OCI-LY1 (cell line): ENCODE measurements at regions not wholly inside any gene's neighbourhood (a gene's known extent, or its start where the extent isn't known, plus 50 kb on each side); places are given as distances from the start of the nearest gene placed in this dataset.
A peak's percentile ranks its signal among the peaks of the same experiment; 100 is the strongest.

Experiments used
- H2AFZ ChIP-seq: fragments of 200-600 bp; sonication (generic), shearing (Covaris generic); 2 replicates; pipeline ENCODE4 v1.6.0; 2014; ENCODE audit warnings: antibody characterized with exemption, mild to moderate bottlenecking, low read length
- H3F3A ChIP-seq: fragments of 200-600 bp; sonication (generic), shearing (Covaris generic); 2 replicates; pipeline ENCODE4 v1.6.0; 2014; ENCODE audit warnings: mild to moderate bottlenecking, antibody characterized with exemption, low read length, moderate library complexity; ENCODE audit not compliant: insufficient read depth
- H3K27ac ChIP-seq: fragments of 200-600 bp; sonication (generic); 2 replicates; pipeline ENCODE4 v1.5.1; 2014; ENCODE audit warnings: low read length, mixed run types, mild to moderate bottlenecking, low read depth; ENCODE audit not compliant: poor library complexity, severe bottlenecking
- H3K27me3 ChIP-seq: fragments of 200-600 bp; sonication (generic); 2 replicates; pipeline ENCODE4 v1.6.0; 2014; ENCODE audit warnings: antibody characterized with exemption, mild to moderate bottlenecking, low read length, moderate library complexity; ENCODE audit not compliant: insufficient read depth
- H3K36me3 ChIP-seq: fragments of 200-600 bp; sonication (generic); 2 replicates; pipeline ENCODE4 v1.6.1; 2014; ENCODE audit warnings: mild to moderate bottlenecking, antibody characterized with exemption, low read length, moderate library complexity, mixed read lengths; ENCODE audit not compliant: insufficient read depth
- H3K4me1 ChIP-seq: fragments of 200-600 bp; sonication (generic); 2 replicates; pipeline ENCODE4 v1.5.1; 2014; ENCODE audit warnings: mild to moderate bottlenecking, low read length, moderate library complexity; ENCODE audit not compliant: insufficient read depth, severe bottlenecking
- H3K4me2 ChIP-seq: fragments of 200-600 bp; sonication (generic), shearing (Covaris generic); 2 replicates; pipeline ENCODE4 v1.6.1; 2014; ENCODE audit warnings: low read length
- H3K4me3 ChIP-seq: fragments of 200-600 bp; sonication (generic); 2 replicates; pipeline ENCODE4 v1.5.1; 2014; ENCODE audit warnings: low read length, low read depth, mild to moderate bottlenecking, mixed read lengths; ENCODE audit not compliant: poor library complexity, severe bottlenecking
- H3K79me2 ChIP-seq: fragments of 200-600 bp; shearing (Covaris generic); 2 replicates; pipeline ENCODE4 v1.6.1; 2016; ENCODE audit warnings: mixed run types, low read length, mixed read lengths; ENCODE audit not compliant: insufficient read depth
- H3K9ac ChIP-seq: fragments of 200-600 bp; sonication (generic), shearing (Covaris generic); 2 replicates; pipeline ENCODE4 v1.6.1; 2014; ENCODE audit warnings: mild to moderate bottlenecking, low read length, mixed read lengths
- H3K9me2 ChIP-seq: fragments of 200-600 bp; sonication (generic), shearing (Covaris generic); 2 replicates; pipeline ENCODE4 v1.6.1; 2014; ENCODE audit warnings: low read depth, mild to moderate bottlenecking, low read length, mixed read lengths
- H3K9me3 ChIP-seq: fragments of 200-600 bp; shearing (Covaris generic); 2 replicates; pipeline ENCODE4 v1.6.1; 2014; ENCODE audit warnings: low read length, mixed read lengths
- H4K20me1 ChIP-seq: fragments of 200-600 bp; sonication (generic), shearing (Covaris generic); 2 replicates; pipeline ENCODE4 v1.6.0; 2016; ENCODE audit warnings: mild to moderate bottlenecking, low read length; ENCODE audit not compliant: insufficient read depth
- EZH2 ChIP-seq: fragments of 200-600 bp; sonication (generic), shearing (Covaris generic); IDR thresholded peaks from 2 replicates; pipeline ENCODE4 v1.8.0; 2017; ENCODE audit warnings: borderline replicate concordance, mixed run types, mild to moderate bottlenecking, antibody characterized with exemption, low read length, moderate library complexity, mixed read lengths
- TF ChIP-seq, protein P1 (sequence below): fragments of 200-600 bp; sonication (generic), shearing (Covaris generic); IDR thresholded peaks from 2 replicates; pipeline ENCODE4 v1.5.1; 2017; ENCODE audit warnings: mild to moderate bottlenecking, antibody characterized with exemption, low read length, moderate library complexity, mixed read lengths

DNA sequence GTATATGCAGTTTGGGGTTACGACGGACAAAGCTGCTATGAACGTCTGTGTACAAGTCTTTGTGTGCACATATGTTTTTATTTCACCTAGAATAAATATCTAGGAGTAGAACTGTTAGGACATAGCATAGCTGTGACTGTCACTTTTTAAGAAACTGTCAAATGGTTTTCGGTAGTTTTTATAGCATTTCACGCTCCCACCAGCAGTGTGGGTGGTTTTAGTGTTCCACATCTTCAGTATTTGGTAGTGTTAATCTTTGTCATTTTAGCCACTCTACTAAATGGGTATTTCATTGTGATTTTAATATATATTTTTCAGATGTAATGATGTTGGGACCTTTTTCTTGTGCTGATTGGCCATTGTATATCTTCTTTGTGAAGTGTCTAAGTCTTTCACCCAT is 109.1 kb upstream of the BCAT1 start:
- Histone ChIP-seq H3K79me2 (peaks cover 100% of the 10 kb centered on the region), H3K4me3 (peak overlapping the region; percentile 84), H3K27ac (peak overlapping the region; percentile 99)

DNA sequence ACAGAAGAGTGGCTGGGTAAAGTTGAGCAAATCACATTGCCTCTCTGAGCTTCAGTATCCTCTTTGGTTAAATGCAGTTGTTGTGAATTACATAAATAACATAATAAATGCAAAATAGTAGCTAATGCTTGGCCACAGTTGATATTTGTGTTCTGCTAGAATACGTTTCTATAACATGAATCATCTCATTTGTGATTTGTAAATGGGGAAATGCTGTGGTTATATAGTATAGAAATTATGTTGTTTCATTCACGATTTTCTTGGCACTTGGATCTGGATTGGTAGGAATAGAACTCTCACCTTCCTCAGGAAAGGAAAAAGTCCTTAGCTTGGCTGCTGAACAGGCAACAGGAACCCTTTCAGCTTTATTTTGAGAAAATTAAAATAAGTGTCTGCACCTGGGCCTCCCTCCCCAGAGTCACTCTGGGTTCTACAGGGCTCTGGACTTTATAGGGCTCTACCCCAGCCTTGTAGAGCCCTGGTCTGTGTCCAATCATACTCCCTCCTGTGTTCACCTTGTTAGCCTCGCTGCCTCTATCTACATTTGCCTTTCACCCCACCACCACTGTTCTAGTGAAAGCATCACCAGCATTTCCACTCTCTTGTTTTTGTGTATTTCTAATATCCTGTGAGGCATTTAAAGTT is 107.7 kb upstream of the BCAT1 start:
- Histone ChIP-seq H3K4me3 (peak overlapping the region; percentile 84), H3K9me2 (no peaks in the 10 kb centered on the region), H3K27ac (peak overlapping the region; percentile 99), H4K20me1 (no peaks in the 10 kb centered on the region), H3K36me3 (peaks cover 73% of the 10 kb centered on the region), H3K9me3 (no peaks in the 10 kb centered on the region), H2AFZ (no peak overlapping the region), H3K4me2 (peak overlapping the region; percentile 93), H3K9ac (peak overlapping the region; percentile 94), H3K4me1 (peaks cover 64% of the 10 kb centered on the region), H3F3A (no peaks in the 10 kb centered on the region), H3K27me3 (no peaks in the 10 kb centered on the region), H3K79me2 (peaks cover 91% of the 10 kb centered on the region)
- TF ChIP-seq, protein P1, sequence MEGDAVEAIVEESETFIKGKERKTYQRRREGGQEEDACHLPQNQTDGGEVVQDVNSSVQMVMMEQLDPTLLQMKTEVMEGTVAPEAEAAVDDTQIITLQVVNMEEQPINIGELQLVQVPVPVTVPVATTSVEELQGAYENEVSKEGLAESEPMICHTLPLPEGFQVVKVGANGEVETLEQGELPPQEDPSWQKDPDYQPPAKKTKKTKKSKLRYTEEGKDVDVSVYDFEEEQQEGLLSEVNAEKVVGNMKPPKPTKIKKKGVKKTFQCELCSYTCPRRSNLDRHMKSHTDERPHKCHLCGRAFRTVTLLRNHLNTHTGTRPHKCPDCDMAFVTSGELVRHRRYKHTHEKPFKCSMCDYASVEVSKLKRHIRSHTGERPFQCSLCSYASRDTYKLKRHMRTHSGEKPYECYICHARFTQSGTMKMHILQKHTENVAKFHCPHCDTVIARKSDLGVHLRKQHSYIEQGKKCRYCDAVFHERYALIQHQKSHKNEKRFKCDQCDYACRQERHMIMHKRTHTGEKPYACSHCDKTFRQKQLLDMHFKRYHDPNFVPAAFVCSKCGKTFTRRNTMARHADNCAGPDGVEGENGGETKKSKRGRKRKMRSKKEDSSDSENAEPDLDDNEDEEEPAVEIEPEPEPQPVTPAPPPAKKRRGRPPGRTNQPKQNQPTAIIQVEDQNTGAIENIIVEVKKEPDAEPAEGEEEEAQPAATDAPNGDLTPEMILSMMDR = no peak
- no peak for TF ChIP-seq EZH2

More for the DNA sequence above, 109.1 kb upstream of the BCAT1 start:
- Histone ChIP-seq H3K4me2 (peak overlapping the region; percentile 93), H3K4me1 (peaks cover 71% of the 10 kb centered on the region), H4K20me1 (no peaks in the 10 kb centered on the region), H3K27me3 (no peaks in the 10 kb centered on the region), H3K36me3 (peaks cover 88% of the 10 kb centered on the region), H3K9ac (peak overlapping the region; percentile 94), H2AFZ (no peak overlapping the region), H3K9me3 (no peaks in the 10 kb centered on the region), H3K9me2 (no peaks in the 10 kb centered on the region), H3F3A (no peaks in the 10 kb centered on the region)
- TF ChIP-seq, protein P1 = no peak
- no peak for TF ChIP-seq EZH2

DNA sequence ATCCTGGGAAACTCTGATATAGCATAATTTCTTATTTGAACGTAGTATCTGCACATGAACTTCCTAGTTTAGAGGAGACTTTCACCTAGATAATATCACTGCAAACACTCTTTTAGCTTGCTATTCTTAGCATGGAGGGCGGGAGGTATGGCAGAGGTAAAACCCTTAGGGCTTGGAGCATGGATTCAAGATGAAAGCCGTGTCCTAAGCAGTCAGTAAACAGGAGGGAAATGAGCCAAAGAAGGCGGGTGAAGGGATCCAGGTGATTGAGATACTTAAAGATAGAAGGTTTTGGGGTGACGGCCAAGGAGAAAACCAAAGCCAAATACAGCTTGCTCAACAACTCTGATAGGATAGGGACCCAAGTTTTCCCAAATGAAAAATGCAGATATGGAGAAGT is 107.1 kb upstream of the BCAT1 start:
- no peaks in the 10 kb centered on the region for H3F3A ChIP-seq
- peaks cover 68% of the 10 kb centered on the region for H3K36me3 ChIP-seq
- no peak overlapping the region for H2AFZ ChIP-seq
- TF ChIP-seq, protein P1 = no peak
- TF ChIP-seq EZH2 = no peak
- H3K27me3 ChIP-seq = no peaks in the 10 kb centered on the region
- peaks cover 64% of the 10 kb centered on the region for H3K4me1 ChIP-seq
- peak overlapping the region; percentile 84 for H3K4me3 ChIP-seq
- H3K4me2 ChIP-seq = peak overlapping the region; percentile 93
- H3K9me3 ChIP-seq = no peaks in the 10 kb centered on the region
- H4K20me1 ChIP-seq = no peaks in the 10 kb centered on the region
- peak overlapping the region; percentile 99 for H3K27ac ChIP-seq
- peak overlapping the region; percentile 94 for H3K9ac ChIP-seq
- H3K79me2 ChIP-seq = peaks cover 85% of the 10 kb centered on the region
- no peaks in the 10 kb centered on the region for H3K9me2 ChIP-seq
